Activated CD4-positive, alpha-beta memory T cell treated with anti-CD3 and anti-CD28 coated beads, Interleukin-2, amount 10 ng/mL, durations not matched to agents 7 days and 5 days (primary cell): ENCODE measurements at regions not wholly inside any gene's neighbourhood (a gene's known extent, or its start where the extent isn't known, plus 50 kb on each side); places are given as distances from the start of the nearest gene placed in this dataset.
"Not testable (repeated sequence)": the region's sequence is repeated elsewhere in the genome, so short reads cannot be mapped to it uniquely, and the experiment has no call there.

Experiments
- CTCF ChIA-PET: fragments of 350-600 bp; sonication (Branson Sonifier 250); formaldehyde crosslinking; loops from one replicate; lab custom pipeline; 2021; ENCODE audit warnings: antibody characterized with exemption, inconsistent platforms; lab: Charles Lee
- POLR2A ChIA-PET: fragments of 350-600 bp; sonication (Branson Sonifier 250); formaldehyde crosslinking; loops from one replicate; lab custom pipeline; 2021; ENCODE audit warnings: antibody characterized with exemption; lab: Charles Lee
- DNase-seq: peaks from one replicate; pipeline ENCODE4 v3.0.0-alpha.2; 2020
- H3K27ac Mint-ChIP-seq: one replicate; pipeline ENCODE4 v1.8.0; 2021; ENCODE audit warnings: mild to moderate bottlenecking, mixed read lengths
- H3K27me3 Mint-ChIP-seq: one replicate; pipeline ENCODE4 v1.8.0; 2021; ENCODE audit warnings: mixed read lengths
- H3K36me3 Mint-ChIP-seq: one replicate; pipeline ENCODE4 v1.8.0; 2021; ENCODE audit warnings: low read depth, mixed read lengths
- H3K4me1 Mint-ChIP-seq: one replicate; pipeline ENCODE4 v1.8.0; 2021; ENCODE audit warnings: mixed read lengths
- H3K4me3 Mint-ChIP-seq: one replicate; pipeline ENCODE4 v1.8.0; 2021; ENCODE audit warnings: mild to moderate bottlenecking, mixed read lengths
- H3K9me3 Mint-ChIP-seq: one replicate; pipeline ENCODE4 v1.8.0; 2021; ENCODE audit warnings: mixed read lengths

DNA sequence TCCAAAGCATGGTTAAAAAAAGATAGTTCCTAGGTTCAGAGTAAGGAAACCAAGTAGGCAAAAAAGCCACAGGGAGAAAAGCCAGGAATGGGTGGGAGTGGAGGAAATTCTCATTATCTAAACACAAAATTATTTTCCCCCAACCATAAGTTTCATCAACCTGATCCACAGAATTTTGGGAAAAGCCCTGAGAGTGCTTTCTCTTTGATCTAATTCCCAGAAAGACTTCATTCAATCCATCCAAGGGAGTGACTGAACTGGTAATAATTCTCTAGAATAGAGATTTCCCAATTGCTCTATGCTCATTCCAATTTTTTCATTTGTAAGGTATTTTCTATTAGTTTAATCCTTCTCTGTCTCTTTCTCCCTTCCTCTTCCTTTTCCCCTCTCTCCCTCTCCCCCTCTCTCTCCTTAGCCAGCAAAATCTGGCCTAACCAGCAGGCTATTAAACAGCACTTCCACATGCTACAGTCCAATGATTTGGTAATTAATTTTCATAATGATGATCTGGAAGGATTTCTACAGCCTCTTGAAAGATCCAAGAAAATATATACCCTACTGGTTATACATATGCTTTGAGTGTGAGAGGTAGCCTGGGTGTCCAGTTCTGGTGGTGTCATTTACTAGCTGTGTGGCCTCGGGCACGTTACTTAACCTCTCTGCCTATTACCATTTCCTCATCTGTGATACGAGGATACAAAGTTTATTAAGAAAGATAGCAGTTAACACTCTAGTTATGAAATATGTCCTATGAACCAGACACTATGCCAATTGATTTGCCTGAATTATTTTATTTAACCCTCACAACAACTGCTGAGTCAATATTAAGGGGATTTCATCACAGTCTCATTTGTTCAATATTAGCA, 251.5 kb upstream of the RASGEF1B start:
- POLR2A ChIA-PET: no interaction called here
- DNase-seq: no peak
- Mint-ChIP-seq H3K4me1 (peaks cover 7% of the 10 kb centered on the region), H3K9me3 (no peaks in the 10 kb centered on the region), H3K36me3 (no peaks in the 10 kb centered on the region), H3K27ac (no peak overlapping the region), H3K27me3 (peaks cover 10% of the 10 kb centered on the region), H3K4me3 (no peak overlapping the region)
- CTCF ChIA-PET: no interaction called here

DNA sequence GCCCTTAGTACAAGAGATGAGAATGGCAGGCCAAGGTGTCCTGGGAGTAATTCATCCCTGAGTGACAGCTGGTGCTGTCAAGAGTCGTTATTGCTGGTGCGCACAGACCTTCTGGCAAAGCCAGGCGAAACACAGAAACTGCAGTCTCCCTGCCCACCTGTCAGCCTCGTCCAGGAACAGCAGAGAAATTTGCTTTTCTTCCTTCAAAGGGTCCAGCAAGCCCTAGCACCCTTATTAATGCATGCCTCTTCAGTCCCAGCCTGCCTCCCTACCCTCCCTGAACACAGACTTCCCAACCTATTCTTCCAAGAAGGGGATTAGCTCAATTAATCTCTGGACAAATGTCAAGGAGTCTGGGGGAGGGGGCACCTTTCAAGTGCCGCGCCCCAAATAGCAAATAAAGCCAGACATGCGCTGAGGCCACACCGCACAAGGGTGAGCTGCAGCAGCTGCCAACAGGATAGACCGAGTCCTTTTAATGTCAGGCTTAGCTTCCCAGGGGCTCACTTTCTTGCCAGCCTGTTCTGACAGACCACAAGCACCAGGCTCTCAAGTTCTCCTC, 250.7 kb upstream of the RASGEF1B start:
- DNase-seq: no peak
- peaks cover 7% of the 10 kb centered on the region for H3K4me1 Mint-ChIP-seq
- no peaks in the 10 kb centered on the region for H3K9me3 Mint-ChIP-seq
- no peak overlapping the region for H3K4me3 Mint-ChIP-seq
- POLR2A ChIA-PET: no interaction called here
- peaks cover 4% of the 10 kb centered on the region for H3K27me3 Mint-ChIP-seq
- no peak overlapping the region for H3K27ac Mint-ChIP-seq
- no peaks in the 10 kb centered on the region for H3K36me3 Mint-ChIP-seq
- CTCF ChIA-PET: no interaction called here

GRCh38 chr4:81715757-81716156, 244.1 kb upstream of the RASGEF1B start:
- DNase-seq: no peak
- Mint-ChIP-seq H3K27ac (no peak overlapping the region), H3K9me3 (no peaks in the 10 kb centered on the region), H3K36me3 (no peaks in the 10 kb centered on the region), H3K27me3 (peaks cover 11% of the 10 kb centered on the region), H3K4me3 (no peak overlapping the region), H3K4me1 (no peaks in the 10 kb centered on the region)
- ChIA-PET POLR2A (no interaction called here), CTCF (no interaction called here)

DNA sequence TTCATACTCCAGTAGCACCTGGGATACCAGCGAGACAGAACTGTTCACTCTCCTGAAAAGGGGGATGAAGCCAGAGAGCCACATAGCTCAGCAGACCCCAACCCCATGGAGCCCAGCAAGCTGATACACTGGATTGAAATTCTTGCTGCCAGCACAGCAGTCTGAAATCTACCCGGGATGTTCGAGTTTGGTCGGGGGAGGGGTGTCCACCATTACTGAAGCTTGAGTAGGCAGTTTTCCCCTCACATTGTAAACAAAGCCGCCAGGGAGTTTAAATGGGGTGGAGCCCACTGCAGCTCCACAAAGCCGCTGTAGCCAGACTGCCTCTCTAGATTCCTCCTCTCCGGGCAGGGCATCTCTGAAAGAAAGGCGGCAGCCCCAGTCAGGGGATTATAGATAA, 243.7 kb upstream of the RASGEF1B start:
- H3K27ac Mint-ChIP-seq, H3K4me1 Mint-ChIP-seq, H3K9me3 Mint-ChIP-seq, DNase-seq, CTCF ChIA-PET, H3K36me3 Mint-ChIP-seq, POLR2A ChIA-PET, H3K4me3 Mint-ChIP-seq: not testable (repeated sequence)
- H3K27me3 Mint-ChIP-seq: peaks cover 11% of the 10 kb centered on the region

- peaks cover 9% of the 10 kb centered on the region for H3K27me3 Mint-ChIP-seq
- ChIA-PET CTCF (no interaction called here), POLR2A (no interaction called here)
- no peak overlapping the region for H3K27ac Mint-ChIP-seq
- no peaks in the 10 kb centered on the region for H3K36me3 Mint-ChIP-seq
- H3K9me3 Mint-ChIP-seq: no peaks in the 10 kb centered on the region
- H3K4me1 Mint-ChIP-seq: no peaks in the 10 kb centered on the region
- DNase-seq: no peak
- H3K4me3 Mint-ChIP-seq: no peak overlapping the region
Observed at GRCh38 chr4:81714291-81714690, 242.6 kb upstream of the RASGEF1B start.

DNA sequence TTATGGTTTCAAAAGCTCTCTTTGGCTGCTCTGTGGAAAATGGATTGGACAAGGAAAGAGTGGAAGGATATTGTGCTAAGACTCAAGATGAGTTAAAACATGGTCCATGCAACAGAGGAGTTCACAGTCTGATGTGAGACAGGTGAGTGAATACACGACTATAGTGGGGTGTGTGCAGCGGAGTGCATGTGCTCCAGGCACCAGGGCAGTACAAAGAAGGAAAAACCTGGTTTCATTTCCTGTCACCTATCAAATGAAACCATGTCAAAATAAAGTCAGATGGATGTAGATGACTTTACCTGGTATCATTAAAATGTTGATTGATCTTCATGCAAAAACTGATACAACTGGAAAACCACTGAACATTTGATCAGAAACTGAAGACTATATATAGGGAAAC, 241.0 kb upstream of the RASGEF1B start:
- Mint-ChIP-seq H3K4me1 (no peaks in the 10 kb centered on the region), H3K27me3 (peaks cover 7% of the 10 kb centered on the region), H3K4me3 (no peak overlapping the region), H3K27ac (no peak overlapping the region), H3K36me3 (no peaks in the 10 kb centered on the region), H3K9me3 (no peaks in the 10 kb centered on the region)
- CTCF ChIA-PET: no interaction called here
- no peak for DNase-seq
- POLR2A ChIA-PET: no interaction called here

DNA sequence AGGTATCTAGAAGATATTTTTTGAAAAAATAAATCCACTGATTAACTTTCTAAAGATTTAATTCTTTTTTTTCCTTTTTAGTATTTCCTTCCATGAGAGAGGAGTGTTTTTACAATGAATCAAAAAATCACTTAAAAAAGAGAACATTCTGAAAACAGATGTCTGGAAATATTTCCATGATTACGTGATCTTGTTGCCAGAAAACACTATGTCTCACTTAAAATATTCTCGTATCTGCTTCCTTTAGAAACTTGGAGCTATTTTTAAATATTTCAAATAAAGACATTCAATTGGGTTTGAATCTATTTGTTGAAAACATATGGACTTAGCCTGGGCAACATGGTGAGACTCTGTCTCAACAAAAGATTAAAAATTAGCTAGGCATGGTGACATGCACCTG, 232.8 kb upstream of the RASGEF1B start:
- Mint-ChIP-seq H3K4me1 (no peaks in the 10 kb centered on the region), H3K4me3 (no peak overlapping the region), H3K36me3 (no peaks in the 10 kb centered on the region), H3K9me3 (no peaks in the 10 kb centered on the region), H3K27me3 (no peaks in the 10 kb centered on the region), H3K27ac (no peak overlapping the region)
- DNase-seq: no peak
- CTCF ChIA-PET: no interaction called here
- POLR2A ChIA-PET: no interaction called here

- no peak overlapping the region for H3K4me3 Mint-ChIP-seq
- no peaks in the 10 kb centered on the region for H3K36me3 Mint-ChIP-seq
- no peaks in the 10 kb centered on the region for H3K9me3 Mint-ChIP-seq
- POLR2A ChIA-PET: no interaction called here
- no peaks in the 10 kb centered on the region for H3K4me1 Mint-ChIP-seq
- DNase-seq: no peak
- peaks cover 3% of the 10 kb centered on the region for H3K27me3 Mint-ChIP-seq
- CTCF ChIA-PET: no interaction called here
- H3K27ac Mint-ChIP-seq: no peak overlapping the region
Observed at GRCh38 chr4:81700189-81700588, 228.5 kb upstream of the RASGEF1B start.

DNA sequence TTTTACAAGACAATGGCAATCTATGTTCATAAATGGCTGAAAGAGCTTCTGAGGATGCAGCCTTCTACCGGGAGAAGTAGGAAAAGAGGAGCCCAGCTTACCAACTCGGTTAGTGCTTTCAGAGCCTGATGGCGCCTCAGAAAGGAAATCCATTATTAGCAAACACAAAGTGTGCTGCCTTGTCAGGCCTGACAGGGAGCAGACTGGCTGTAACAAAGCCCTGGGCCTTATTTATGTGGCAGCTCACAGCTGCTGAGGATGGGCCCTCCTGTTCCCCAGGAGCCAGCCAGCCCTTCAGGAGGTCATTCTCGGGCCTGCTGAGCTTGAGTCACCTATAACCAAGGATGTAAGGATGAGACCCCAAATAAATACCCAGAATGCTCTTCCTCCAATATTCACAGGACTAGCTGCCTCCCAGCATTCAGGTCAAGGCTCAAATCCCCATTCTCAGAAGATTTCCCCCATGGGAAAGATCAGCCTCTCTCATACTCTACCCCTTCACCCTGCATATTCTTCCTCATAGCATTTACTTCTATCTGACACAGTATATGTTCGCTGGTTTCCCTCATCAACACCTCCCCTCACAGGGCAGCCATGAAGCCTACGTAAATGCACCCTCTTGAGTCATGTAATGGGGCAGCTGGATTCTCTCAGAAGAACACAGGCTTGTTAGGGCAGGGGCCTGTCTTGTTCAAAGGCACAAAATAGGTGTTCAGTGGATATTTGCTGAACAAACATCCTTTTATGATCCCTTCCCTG, 227.0 kb upstream of the RASGEF1B start:
- Mint-ChIP-seq H3K27ac (no peak overlapping the region), H3K4me1 (no peaks in the 10 kb centered on the region), H3K9me3 (no peaks in the 10 kb centered on the region), H3K27me3 (peaks cover 7% of the 10 kb centered on the region), H3K4me3 (no peak overlapping the region), H3K36me3 (no peaks in the 10 kb centered on the region)
- CTCF ChIA-PET: no interaction called here
- DNase-seq: no peak
- POLR2A ChIA-PET: no interaction called here

- H3K27me3 Mint-ChIP-seq: peaks cover 11% of the 10 kb centered on the region
- H3K27ac Mint-ChIP-seq: no peak overlapping the region
- POLR2A ChIA-PET: no interaction called here
- H3K4me1 Mint-ChIP-seq: no peaks in the 10 kb centered on the region
- CTCF ChIA-PET: no interaction called here
- no peaks in the 10 kb centered on the region for H3K9me3 Mint-ChIP-seq
- no peak overlapping the region for H3K4me3 Mint-ChIP-seq
- H3K36me3 Mint-ChIP-seq: no peaks in the 10 kb centered on the region
- DNase-seq: no peak
Observed at GRCh38 chr4:81694176-81694913, 222.6 kb upstream of the RASGEF1B start.

- no peak overlapping the region for H3K4me3 Mint-ChIP-seq
- POLR2A ChIA-PET: no interaction called here
- no peak overlapping the region for H3K27ac Mint-ChIP-seq
- no peaks in the 10 kb centered on the region for H3K4me1 Mint-ChIP-seq
- H3K36me3 Mint-ChIP-seq: no peaks in the 10 kb centered on the region
- H3K27me3 Mint-ChIP-seq: peaks cover 11% of the 10 kb centered on the region
- no peaks in the 10 kb centered on the region for H3K9me3 Mint-ChIP-seq
- CTCF ChIA-PET: no interaction called here
- no peak for DNase-seq
Observed at GRCh38 chr4:81690871-81691270, 219.2 kb upstream of the RASGEF1B start.

DNA sequence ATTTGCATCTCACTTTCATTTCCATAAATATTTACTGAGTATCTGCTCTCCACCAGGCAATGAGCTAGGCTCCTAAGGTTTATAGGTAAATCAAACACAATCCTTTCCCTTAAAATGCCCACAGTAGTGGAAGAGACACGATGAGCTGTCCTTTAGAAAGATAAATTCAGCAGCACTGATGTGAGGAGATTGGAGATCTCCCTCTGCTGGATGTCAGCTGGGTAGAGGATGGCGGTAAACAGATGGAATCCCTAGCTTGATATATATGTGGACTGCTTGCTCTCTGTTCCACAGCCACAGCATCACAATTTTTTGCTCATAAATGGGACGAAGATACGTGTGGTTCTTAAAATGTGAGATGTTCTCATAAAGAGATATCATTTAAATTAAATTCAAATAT, 216.4 kb upstream of the RASGEF1B start:
- no peaks in the 10 kb centered on the region for H3K9me3 Mint-ChIP-seq
- no peaks in the 10 kb centered on the region for H3K4me1 Mint-ChIP-seq
- H3K27me3 Mint-ChIP-seq: peaks cover 2% of the 10 kb centered on the region
- H3K36me3 Mint-ChIP-seq: no peaks in the 10 kb centered on the region
- ChIA-PET CTCF (interaction anchor here (1.2 kb wide), 1 partner anchor 221 kb away, joined by 3 read pairs; no protein-coding TSS in a partner anchor), POLR2A (interaction anchor here (1.6 kb wide), 1 partner anchor 10 kb away, joined by 4 read pairs; no protein-coding TSS in a partner anchor)
- no peak overlapping the region for H3K4me3 Mint-ChIP-seq
- no peak for DNase-seq
- no peak overlapping the region for H3K27ac Mint-ChIP-seq

- Mint-ChIP-seq H3K36me3 (no peaks in the 10 kb centered on the region), H3K27ac (no peak overlapping the region), H3K4me1 (no peaks in the 10 kb centered on the region), H3K4me3 (no peak overlapping the region), H3K9me3 (no peaks in the 10 kb centered on the region), H3K27me3 (no peaks in the 10 kb centered on the region)
- POLR2A ChIA-PET: interaction anchor here (1.6 kb wide), 1 partner anchor 10 kb away, joined by 4 read pairs; no protein-coding TSS in a partner anchor
- CTCF ChIA-PET: interaction anchor here (0.8 to 1.2 kb wide), 2 partner anchors 157 to 220 kb away, joined by 3 to 4 read pairs; no protein-coding TSS in a partner anchor
- DNase-seq: no peak
Observed at GRCh38 chr4:81687471-81687870, 215.8 kb upstream of the RASGEF1B start.
